Stimulated activated naive B cell treated with anti-CD40 and anti-IgM and Interleukin-4, amounts not matched to agents 10 μg/mL and 1 μg/mL and 100 μg/mL, for 72 hours (primary cell): ENCODE measurements at regions not wholly inside any gene's neighbourhood (a gene's known extent, or its start where the extent isn't known, plus 50 kb on each side); places are given as distances from the start of the nearest gene placed in this dataset.
"Not testable (repeated sequence)": the region's sequence is repeated elsewhere in the genome, so short reads cannot be mapped to it uniquely, and the experiment has no call there.

ENCODE experiments used
- ATAC-seq, 2 donors: fragments of 150-1000 bp; cut with Tn5 transposase; replicated peaks; 2 replicates each; pipeline ENCODE4 v1.10.0; 2021; ENCODE audit warnings: moderate library complexity in 1 of 2
- DNase-seq: peaks from one replicate; pipeline ENCODE4 v3.0.0; 2021
- H3K27ac Mint-ChIP-seq: one replicate; pipeline ENCODE4 v1.8.0; 2022; ENCODE audit warnings: mild to moderate bottlenecking, mixed read lengths
- H3K27me3 Mint-ChIP-seq, 2 donors: one replicate each; pipeline ENCODE4 v1.8.0; 2022; ENCODE audit warnings: mixed read lengths in 2 of 2
- H3K36me3 Mint-ChIP-seq, 2 donors: one replicate each; pipeline ENCODE4 v1.8.0; 2022; ENCODE audit warnings: mixed read lengths in 2 of 2, mild to moderate bottlenecking in 1 of 2
- H3K4me1 Mint-ChIP-seq, 2 donors: one replicate each; pipeline ENCODE4 v1.8.0; 2022; ENCODE audit warnings: mixed read lengths in 2 of 2, mild to moderate bottlenecking in 1 of 2
- H3K4me3 Mint-ChIP-seq, 2 donors: one replicate each; pipeline ENCODE4 v1.8.0; 2022; ENCODE audit warnings: mild to moderate bottlenecking in 2 of 2, mixed read lengths in 2 of 2, moderate library complexity in 1 of 2
- H3K9me3 Mint-ChIP-seq, 2 donors: one replicate each; pipeline ENCODE4 v1.8.0; 2022; ENCODE audit warnings: mixed read lengths in 2 of 2, mild to moderate bottlenecking in 1 of 2

GRCh38 chr17:70265471-70265870 is 96.1 kb downstream of the KCNJ2 start:
- Mint-ChIP-seq H3K27ac (no peak overlapping the region), H3K4me1 (no peaks in the 10 kb centered on the region), H3K36me3 (no peaks in the 10 kb centered on the region), H3K9me3 (peaks cover 0 to 4% of the 10 kb centered on the region in 2 donors), H3K4me3 (no peak overlapping the region), H3K27me3 (peaks cover 0 to 10% of the 10 kb centered on the region in 2 donors)
- DNase-seq (no peak), ATAC-seq (no peak)

GRCh38 chr17:70266394-70266793 is 97.1 kb downstream of the KCNJ2 start:
- no peaks in the 10 kb centered on the region for H3K36me3 Mint-ChIP-seq
- H3K4me1 Mint-ChIP-seq = no peaks in the 10 kb centered on the region
- H3K9me3 Mint-ChIP-seq = peaks cover 0 to 4% of the 10 kb centered on the region in 2 donors
- DNase-seq = no peak
- no peak overlapping the region for H3K4me3 Mint-ChIP-seq
- no peak for ATAC-seq
- H3K27ac Mint-ChIP-seq = no peak overlapping the region
- H3K27me3 Mint-ChIP-seq = peaks cover 0 to 10% of the 10 kb centered on the region in 2 donors

DNA sequence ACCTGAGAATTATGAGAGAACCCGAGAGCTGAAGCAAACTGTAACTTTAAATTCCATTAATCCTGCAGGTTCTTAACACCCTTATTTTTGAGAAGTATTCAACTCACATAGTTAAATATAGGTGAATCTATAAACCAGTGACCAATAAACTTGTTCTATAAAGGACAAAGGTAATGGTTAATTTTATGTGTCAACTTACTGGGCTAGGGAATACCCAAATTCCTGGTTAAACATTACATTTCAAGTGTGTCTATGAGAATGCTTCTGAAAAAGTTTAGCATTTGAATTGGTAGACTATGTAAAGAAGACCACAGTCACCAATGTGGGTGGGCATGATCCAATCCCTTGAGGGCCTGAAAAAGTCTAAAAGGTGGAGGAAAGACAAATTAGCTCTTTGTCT is 99.1 kb downstream of the KCNJ2 start:
- Mint-ChIP-seq H3K9me3 (peaks cover 0 to 4% of the 10 kb centered on the region in 2 donors), H3K4me1 (no peaks in the 10 kb centered on the region), H3K27ac (no peak overlapping the region), H3K36me3 (no peaks in the 10 kb centered on the region), H3K4me3 (no peak overlapping the region), H3K27me3 (peaks cover 0 to 10% of the 10 kb centered on the region in 2 donors)
- no peak for ATAC-seq
- no peak for DNase-seq

DNA sequence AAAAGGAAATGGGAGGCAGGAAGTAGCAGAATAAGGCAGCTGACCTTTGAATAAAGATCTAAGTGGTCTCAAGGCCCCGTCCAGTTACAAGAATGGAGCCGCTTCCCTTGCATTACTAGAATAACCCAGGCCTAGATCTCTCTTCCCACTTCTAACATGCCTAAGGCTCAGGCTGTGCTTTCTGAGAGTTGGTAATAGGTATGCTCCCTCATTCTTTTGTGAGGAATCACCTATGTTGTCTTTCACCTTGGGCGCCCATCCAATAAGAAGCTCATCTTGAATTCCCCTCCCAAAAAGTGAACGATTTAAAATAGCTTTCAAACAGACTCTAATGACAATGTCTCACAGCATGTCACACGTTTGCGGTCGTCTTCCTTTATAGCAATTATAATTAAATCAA is 101.2 kb downstream of the KCNJ2 start:
- Mint-ChIP-seq H3K4me3 (no peak overlapping the region), H3K36me3 (no peaks in the 10 kb centered on the region), H3K9me3 (peaks cover 0 to 4% of the 10 kb centered on the region in 2 donors), H3K4me1 (no peaks in the 10 kb centered on the region), H3K27me3 (no peaks in the 10 kb centered on the region), H3K27ac (no peak overlapping the region)
- no peak for ATAC-seq
- DNase-seq = no peak

- H3K4me3 Mint-ChIP-seq = no peak overlapping the region
- H3K9me3 Mint-ChIP-seq = peaks cover 0 to 4% of the 10 kb centered on the region in 2 donors
- H3K27ac Mint-ChIP-seq = no peak overlapping the region
These were observed 101.9 kb downstream of the KCNJ2 start for GRCh38 chr17:70271200-70271599.

GRCh38 chr17:70271672-70272071 is 102.3 kb downstream of the KCNJ2 start:
- Mint-ChIP-seq H3K9me3 (peaks cover 0 to 4% of the 10 kb centered on the region in 2 donors), H3K27ac (no peak overlapping the region), H3K4me1 (no peaks in the 10 kb centered on the region), H3K27me3 (no peaks in the 10 kb centered on the region), H3K4me3 (no peak overlapping the region), H3K36me3 (no peaks in the 10 kb centered on the region)
- ATAC-seq (no peak), DNase-seq (no peak)

More at GRCh38 chr17:70271200-70271599, 101.9 kb downstream of the KCNJ2 start:
- H3K36me3 Mint-ChIP-seq = no peaks in the 10 kb centered on the region
- no peaks in the 10 kb centered on the region for H3K4me1 Mint-ChIP-seq
- H3K27me3 Mint-ChIP-seq = no peaks in the 10 kb centered on the region
- no peak for DNase-seq
- ATAC-seq = no peak

GRCh38 chr17:70274255-70274654 is 104.9 kb downstream of the KCNJ2 start:
- Mint-ChIP-seq H3K4me1 (no peaks in the 10 kb centered on the region), H3K27ac (no peak overlapping the region), H3K4me3 (no peak overlapping the region), H3K36me3 (no peaks in the 10 kb centered on the region), H3K9me3 (no peaks in the 10 kb centered on the region), H3K27me3 (peaks cover 0 to 6% of the 10 kb centered on the region in 2 donors)
- ATAC-seq = no peak
- DNase-seq = no peak

DNA sequence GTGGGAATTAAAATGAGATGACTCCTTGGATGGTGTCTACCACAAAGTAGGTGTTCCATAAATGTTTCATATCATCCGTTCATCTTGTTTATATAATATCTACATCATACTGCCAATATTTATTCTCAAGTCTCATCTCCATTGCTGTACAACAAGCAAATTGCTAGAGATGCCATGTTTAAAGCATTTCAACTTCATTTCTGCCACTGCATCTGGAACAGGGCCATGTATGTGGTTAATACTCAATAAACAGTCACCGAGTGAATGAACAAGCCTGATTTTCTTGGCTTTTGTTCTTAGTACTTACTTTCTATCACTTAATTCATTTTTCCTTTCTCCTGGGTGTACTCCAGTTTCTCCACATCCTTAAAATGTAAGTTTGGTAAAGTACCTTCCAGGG is 107.6 kb downstream of the KCNJ2 start:
- Mint-ChIP-seq H3K4me1 (no peaks in the 10 kb centered on the region), H3K36me3 (no peaks in the 10 kb centered on the region), H3K27me3 (peaks cover 0 to 6% of the 10 kb centered on the region in 2 donors), H3K4me3 (no peak overlapping the region), H3K27ac (no peak overlapping the region), H3K9me3 (no peaks in the 10 kb centered on the region)
- ATAC-seq (no peak), DNase-seq (no peak)

DNA sequence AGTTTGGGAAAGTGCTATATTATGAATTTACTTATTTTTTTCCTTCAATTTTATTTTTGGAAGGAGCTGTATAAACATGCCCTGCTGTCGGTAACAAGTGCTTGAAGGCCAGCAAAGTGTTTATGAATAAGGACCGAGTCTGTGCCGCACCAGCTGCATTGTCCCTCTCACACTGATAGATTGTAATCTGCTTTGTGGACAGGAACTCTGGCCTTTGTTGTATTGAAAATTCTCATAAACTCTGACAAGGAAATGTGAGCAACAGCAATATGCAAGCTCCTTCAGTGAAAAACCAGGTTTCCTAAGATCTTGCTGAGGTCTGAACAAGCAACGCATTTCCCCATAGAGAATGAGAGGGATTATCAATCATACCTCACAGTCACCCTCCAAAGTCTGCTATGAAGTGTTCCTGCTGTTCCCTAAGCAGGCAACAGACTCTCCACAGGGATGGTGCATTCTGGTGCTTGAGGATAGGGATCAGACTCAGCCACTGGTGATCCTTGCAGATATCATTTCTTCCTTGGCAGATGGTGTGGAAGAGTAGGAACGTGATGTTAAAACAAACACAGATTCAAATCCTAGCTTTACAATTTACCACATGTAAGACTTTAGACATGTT is 109.6 kb downstream of the KCNJ2 start:
- H3K36me3 Mint-ChIP-seq = no peaks in the 10 kb centered on the region
- no peak overlapping the region for H3K4me3 Mint-ChIP-seq
- H3K27ac Mint-ChIP-seq = no peak overlapping the region
- no peaks in the 10 kb centered on the region for H3K4me1 Mint-ChIP-seq
- peaks cover 0 to 11% of the 10 kb centered on the region in 2 donors for H3K27me3 Mint-ChIP-seq
- ATAC-seq = no peak
- peaks cover 0 to 2% of the 10 kb centered on the region in 2 donors for H3K9me3 Mint-ChIP-seq
- DNase-seq = no peak

DNA sequence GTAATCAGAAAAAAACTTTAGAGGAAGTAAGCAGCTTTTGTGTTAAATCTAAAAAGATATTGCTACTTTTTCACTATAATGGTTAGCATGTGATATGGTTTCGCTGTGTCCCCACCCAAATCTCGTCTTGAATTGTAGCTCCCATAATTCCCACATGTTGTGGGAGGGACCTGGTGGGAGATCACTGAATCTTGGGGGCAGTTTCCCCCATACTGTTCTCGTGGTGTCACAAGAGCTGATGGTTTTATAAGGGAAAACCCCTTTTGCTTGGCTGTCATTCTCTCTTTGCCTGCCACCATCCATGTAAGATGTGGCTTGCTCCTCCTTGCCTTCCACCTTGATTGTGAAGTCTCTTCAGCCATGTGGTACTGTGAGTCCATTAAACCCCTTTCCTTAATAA is 117.1 kb downstream of the KCNJ2 start:
- no peak overlapping the region for H3K27ac Mint-ChIP-seq
- no peak overlapping the region for H3K4me3 Mint-ChIP-seq
- no peak for DNase-seq
- H3K27me3 Mint-ChIP-seq = peaks cover 3 to 5% of the 10 kb centered on the region in 2 donors
- peaks cover 0 to 3% of the 10 kb centered on the region in 2 donors for H3K36me3 Mint-ChIP-seq
- H3K9me3 Mint-ChIP-seq = peaks cover 0 to 7% of the 10 kb centered on the region in 2 donors
- ATAC-seq = no peak
- H3K4me1 Mint-ChIP-seq = no peaks in the 10 kb centered on the region

DNA sequence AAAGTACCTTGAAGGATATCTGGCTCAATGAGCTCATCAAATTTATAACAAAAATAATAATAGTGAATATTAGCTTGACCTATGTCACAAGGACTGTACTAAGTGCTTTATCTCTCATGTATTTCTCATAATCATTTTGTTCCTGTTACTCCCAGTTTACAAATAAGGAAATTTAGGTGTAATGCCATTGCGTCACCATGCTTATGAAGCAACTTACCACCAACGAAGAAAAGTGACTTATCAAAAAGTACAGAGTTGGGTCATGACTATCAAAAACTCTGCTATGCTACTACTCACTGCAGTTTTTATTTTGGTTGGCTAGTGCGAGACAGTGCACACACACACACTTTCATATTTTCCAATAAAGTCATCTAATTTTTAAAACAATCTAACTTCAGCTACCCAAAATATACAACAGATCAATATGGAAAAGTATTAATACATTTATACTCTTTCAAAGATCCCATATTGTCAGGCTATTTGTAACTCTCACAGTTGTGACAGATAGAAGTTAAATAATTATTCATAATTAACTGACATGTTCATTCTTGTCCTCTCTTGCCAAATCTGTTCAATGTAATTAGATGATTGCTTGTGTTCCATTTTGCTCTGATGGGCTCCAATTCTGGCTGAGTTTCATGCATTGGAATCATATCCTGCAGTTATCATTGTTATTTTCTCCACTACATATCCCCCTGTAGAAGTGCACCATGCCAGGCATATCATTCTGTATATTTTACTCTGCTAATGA is 119.4 kb downstream of the KCNJ2 start:
- peaks cover 0 to 3% of the 10 kb centered on the region in 2 donors for H3K36me3 Mint-ChIP-seq
- ATAC-seq = no peak
- no peak overlapping the region for H3K27ac Mint-ChIP-seq
- H3K4me1 Mint-ChIP-seq = no peaks in the 10 kb centered on the region
- no peak for DNase-seq
- no peak overlapping the region for H3K4me3 Mint-ChIP-seq
- H3K27me3 Mint-ChIP-seq = peaks cover 0 to 3% of the 10 kb centered on the region in 2 donors
- peaks cover 0 to 5% of the 10 kb centered on the region in 2 donors for H3K9me3 Mint-ChIP-seq

GRCh38 chr17:70290770-70291169 is 121.4 kb downstream of the KCNJ2 start:
- DNase-seq (no peak), ATAC-seq (no peak)
- H3K9me3 Mint-ChIP-seq = peaks cover 0 to 4% of the 10 kb centered on the region in 2 donors
- H3K4me1 Mint-ChIP-seq = no peaks in the 10 kb centered on the region
- H3K27ac Mint-ChIP-seq = no peak overlapping the region
- H3K27me3 Mint-ChIP-seq = peaks cover 0 to 3% of the 10 kb centered on the region in 2 donors
- no peak overlapping the region for H3K4me3 Mint-ChIP-seq
- H3K36me3 Mint-ChIP-seq = peaks cover 0 to 3% of the 10 kb centered on the region in 2 donors

DNA sequence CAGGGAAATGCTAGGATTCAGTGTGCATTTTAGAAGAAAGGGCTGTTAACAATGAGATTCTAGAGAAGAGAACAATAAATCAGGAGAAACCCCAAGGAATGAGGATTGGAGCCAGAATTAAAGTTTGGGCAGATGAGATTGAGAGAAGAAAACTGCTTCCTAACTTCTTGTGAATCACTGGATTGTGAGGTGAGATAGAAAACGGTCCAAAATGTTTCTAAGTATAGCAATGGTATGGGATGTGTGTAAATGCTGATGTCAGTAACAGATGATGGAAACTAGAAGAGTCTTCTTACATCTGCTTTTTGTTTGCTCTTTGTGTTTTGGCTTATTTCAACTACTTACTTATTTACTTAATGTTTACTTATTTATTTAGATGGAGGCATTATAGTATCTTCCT is 123.0 kb downstream of the KCNJ2 start:
- Mint-ChIP-seq H3K27ac (no peak overlapping the region), H3K36me3 (no peaks in the 10 kb centered on the region), H3K27me3 (no peaks in the 10 kb centered on the region), H3K4me3 (no peak overlapping the region), H3K9me3 (peaks cover 0 to 1% of the 10 kb centered on the region in 2 donors), H3K4me1 (no peaks in the 10 kb centered on the region)
- DNase-seq = no peak
- ATAC-seq = no peak

DNA sequence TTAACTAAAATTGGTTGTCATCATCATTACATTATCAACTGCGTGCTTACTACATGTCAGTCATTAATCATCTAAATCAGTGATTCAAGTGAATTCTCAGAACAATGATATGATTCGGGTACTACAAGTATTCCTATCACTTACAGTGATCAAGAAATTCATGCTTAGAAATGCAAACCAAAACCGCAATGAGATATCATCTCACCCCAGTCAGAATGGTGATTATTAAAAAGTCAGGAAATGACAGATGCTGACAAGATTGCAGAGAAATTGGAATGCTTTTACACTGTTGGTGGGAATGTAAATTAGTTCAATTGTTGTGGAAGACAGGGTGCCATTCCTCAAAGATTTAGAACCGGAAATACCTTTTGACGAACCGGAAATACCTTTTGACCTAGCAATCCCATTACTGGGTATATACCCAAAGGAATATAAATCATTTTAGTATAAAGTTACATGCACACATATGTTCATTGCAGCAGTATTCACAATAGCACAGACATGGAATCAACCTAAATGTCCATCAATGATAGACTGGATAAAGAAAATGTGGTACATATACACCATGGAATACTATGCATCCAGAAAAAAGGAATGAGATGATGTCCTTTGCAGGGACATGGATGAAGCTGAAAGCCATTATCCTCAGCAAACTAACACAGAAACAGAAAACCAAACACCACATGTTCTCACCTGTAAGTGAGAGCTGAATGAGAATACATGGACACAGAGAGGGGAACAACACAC is 124.4 kb downstream of the KCNJ2 start:
- not testable (repeated sequence) for H3K36me3 Mint-ChIP-seq, H3K27ac Mint-ChIP-seq, H3K9me3 Mint-ChIP-seq, H3K4me1 Mint-ChIP-seq, ATAC-seq, H3K4me3 Mint-ChIP-seq, H3K27me3 Mint-ChIP-seq, DNase-seq
